PFSK-1 (cell line): ENCODE measurements at regions not wholly inside any gene's neighbourhood (a gene's known extent, or its start where the extent isn't known, plus 50 kb on each side); places are given as distances from the start of the nearest gene placed in this dataset.

ENCODE experiments used
- FOXP2 ChIP-seq: optimal IDR thresholded peaks from 2 replicates; pipeline ENCODE3; 2011; ENCODE audit warnings: borderline replicate concordance, control low read depth, inconsistent platforms; ENCODE audit not compliant: insufficient read depth; ENCODE audit errors: extremely low read length, extremely low read depth
- POLR2AphosphoS5 ChIP-seq: IDR thresholded peaks from 2 replicates; pipeline ENCODE4 v1.6.1; 2012; ENCODE audit warnings: low read depth, mild to moderate bottlenecking, control low read depth, low read length, moderate library complexity
- REST ChIP-seq, 2 experiments: IDR thresholded peaks; 2 replicates each; pipeline versions ENCODE4 v1.6.1 to v1.8.0; 2011 to 2012; ENCODE audit warnings: low read depth in 2 of 2, low read length in 2 of 2, control low read depth in 1 of 2, inconsistent platforms in 1 of 2, mild to moderate bottlenecking in 1 of 2, moderate library complexity in 1 of 2; ENCODE audit not compliant: insufficient read depth in 1 of 2
- SIN3A ChIP-seq: IDR thresholded peaks from 2 replicates; pipeline ENCODE4 v1.6.1; 2012; ENCODE audit warnings: mild to moderate bottlenecking, low read length, moderate library complexity, borderline replicate concordance; ENCODE audit not compliant: insufficient read depth
- TAF1 ChIP-seq: IDR thresholded peaks from 2 replicates; pipeline ENCODE4 v1.6.1; 2012; ENCODE audit warnings: low read length, control low read depth, borderline replicate concordance; ENCODE audit not compliant: insufficient read depth

- TF ChIP-seq TAF1 (no peak), POLR2AphosphoS5 (no peak), SIN3A (no peak), REST (IDR thresholded peaks at IDR 0.05; ENCODE audit: insufficient read depth in 1 of 2, low read depth in 2 of 2, low read length in 2 of 2) (no peak), FOXP2 (no peak)
Observed at GRCh38 chr16:66275775-66276428, 90.6 kb upstream of the CDH5 start.

GRCh38 chr16:66274335-66275110 lies 92.0 kb upstream of the CDH5 start:
- TF ChIP-seq FOXP2: no peak
- no peak for TF ChIP-seq POLR2AphosphoS5
- no peak for TF ChIP-seq TAF1

- no peak for TF ChIP-seq POLR2AphosphoS5
- no peak for TF ChIP-seq REST (IDR thresholded peaks at IDR 0.05; ENCODE audit: insufficient read depth in 1 of 2, low read depth in 2 of 2, low read length in 2 of 2)
- TF ChIP-seq SIN3A: no peak
- TF ChIP-seq FOXP2: no peak
- TF ChIP-seq TAF1: no peak
Observed at GRCh38 chr16:66273644-66274334, 92.7 kb upstream of the CDH5 start.

- TF ChIP-seq POLR2AphosphoS5: no peak
- no peak for TF ChIP-seq TAF1
- TF ChIP-seq FOXP2: no peak
- no peak for TF ChIP-seq REST (IDR thresholded peaks at IDR 0.05; ENCODE audit: insufficient read depth in 1 of 2, low read depth in 2 of 2, low read length in 2 of 2)
Observed at GRCh38 chr16:66273053-66273452, 93.4 kb upstream of the CDH5 start.

- TF ChIP-seq SIN3A: no peak
- TF ChIP-seq TAF1: no peak
- TF ChIP-seq FOXP2: no peak
- TF ChIP-seq REST (IDR thresholded peaks at IDR 0.05; ENCODE audit: insufficient read depth in 1 of 2, low read depth in 2 of 2, low read length in 2 of 2): no peak
- TF ChIP-seq POLR2AphosphoS5: no peak
Observed at GRCh38 chr16:66272461-66272860, 94.0 kb upstream of the CDH5 start.
